GM12875 (cell line): ENCODE measurements at regions not wholly inside any gene's neighbourhood (a gene's known extent, or its start where the extent isn't known, plus 50 kb on each side); places are given as distances from the start of the nearest gene placed in this dataset.

Source experiments
- H3K4me3 ChIP-seq: one replicate; pipeline ENCODE4 v1.5.1; 2011; ENCODE audit warnings: low read depth, low read length, control low read depth
- TF ChIP-seq, protein P1 (sequence below): IDR thresholded peaks from 2 replicates; pipeline ENCODE4 v1.5.1; 2011; ENCODE audit warnings: low read depth, mild to moderate bottlenecking, control low read depth, inconsistent platforms, low read length, moderate library complexity, borderline replicate concordance; ENCODE audit not compliant: insufficient read depth

DNA sequence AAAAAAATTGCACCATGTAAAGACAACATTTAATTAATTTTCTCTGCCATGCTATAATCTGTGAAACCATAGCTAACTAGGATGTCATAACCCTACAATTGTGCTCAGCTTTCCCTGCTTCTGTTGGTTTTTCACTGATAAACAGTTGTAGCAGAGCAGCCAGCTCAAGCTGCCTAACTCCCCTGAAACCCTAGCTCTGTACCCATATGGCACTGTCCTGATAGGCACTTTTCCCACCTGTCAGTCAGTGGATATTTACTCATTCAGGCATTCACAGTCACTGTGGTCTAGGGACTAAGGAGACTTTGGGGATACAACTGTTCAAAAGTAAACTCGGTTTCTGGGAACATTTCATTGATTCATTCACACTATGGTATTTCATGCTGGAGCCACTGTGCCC lies 407.0 kb downstream of the DSEL start:
- no peak overlapping the region for H3K4me3 ChIP-seq
- TF ChIP-seq, protein P1, sequence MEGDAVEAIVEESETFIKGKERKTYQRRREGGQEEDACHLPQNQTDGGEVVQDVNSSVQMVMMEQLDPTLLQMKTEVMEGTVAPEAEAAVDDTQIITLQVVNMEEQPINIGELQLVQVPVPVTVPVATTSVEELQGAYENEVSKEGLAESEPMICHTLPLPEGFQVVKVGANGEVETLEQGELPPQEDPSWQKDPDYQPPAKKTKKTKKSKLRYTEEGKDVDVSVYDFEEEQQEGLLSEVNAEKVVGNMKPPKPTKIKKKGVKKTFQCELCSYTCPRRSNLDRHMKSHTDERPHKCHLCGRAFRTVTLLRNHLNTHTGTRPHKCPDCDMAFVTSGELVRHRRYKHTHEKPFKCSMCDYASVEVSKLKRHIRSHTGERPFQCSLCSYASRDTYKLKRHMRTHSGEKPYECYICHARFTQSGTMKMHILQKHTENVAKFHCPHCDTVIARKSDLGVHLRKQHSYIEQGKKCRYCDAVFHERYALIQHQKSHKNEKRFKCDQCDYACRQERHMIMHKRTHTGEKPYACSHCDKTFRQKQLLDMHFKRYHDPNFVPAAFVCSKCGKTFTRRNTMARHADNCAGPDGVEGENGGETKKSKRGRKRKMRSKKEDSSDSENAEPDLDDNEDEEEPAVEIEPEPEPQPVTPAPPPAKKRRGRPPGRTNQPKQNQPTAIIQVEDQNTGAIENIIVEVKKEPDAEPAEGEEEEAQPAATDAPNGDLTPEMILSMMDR = no peak

DNA sequence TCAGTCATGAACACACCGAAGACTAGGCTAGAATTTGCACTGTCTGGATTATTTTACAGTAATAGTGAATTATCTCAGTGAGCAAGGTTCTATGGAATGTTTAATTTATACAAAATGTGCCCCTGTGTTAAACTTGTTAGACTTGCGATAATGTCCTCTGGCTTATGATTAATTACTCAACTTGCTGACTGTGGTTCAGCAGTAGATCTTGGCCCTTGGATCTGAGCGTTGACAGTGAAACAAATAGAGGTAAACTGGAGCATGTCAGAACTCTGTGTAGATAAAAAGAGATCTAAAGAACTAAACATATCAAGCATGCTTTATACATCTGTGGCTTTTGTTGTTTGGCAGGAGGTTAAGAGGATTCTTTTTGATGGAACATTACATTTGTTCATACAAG lies 407.6 kb downstream of the DSEL start:
- no peak overlapping the region for H3K4me3 ChIP-seq
- TF ChIP-seq, protein P1 = no peak

DNA sequence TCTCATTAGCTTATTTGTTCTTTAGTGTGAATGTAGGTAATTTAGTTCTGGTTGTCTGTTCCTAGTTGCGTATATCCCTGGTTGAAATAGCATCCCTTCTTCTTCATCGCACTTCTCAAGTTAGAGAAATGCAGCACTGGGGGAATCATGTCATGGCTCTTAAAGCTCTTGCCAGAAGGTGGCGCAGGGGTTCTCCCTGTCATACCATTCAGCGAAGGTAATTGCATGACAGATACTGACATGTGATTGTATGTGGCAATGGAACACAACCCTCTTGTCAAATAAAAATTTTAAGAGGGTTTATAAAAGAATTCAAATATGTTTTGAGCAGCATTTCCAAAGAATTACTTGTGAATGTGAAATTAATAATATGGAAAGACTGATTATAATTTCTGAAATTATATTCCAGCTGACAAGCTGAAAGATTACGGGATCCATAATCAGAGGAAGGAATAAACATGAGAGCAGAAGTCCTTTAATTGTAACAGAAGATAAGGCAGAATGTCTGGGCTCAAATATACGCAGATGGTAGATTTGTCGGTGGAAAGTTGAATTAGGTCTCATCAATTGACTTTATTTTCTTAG lies 411.7 kb downstream of the DSEL start:
- no peak overlapping the region for H3K4me3 ChIP-seq
- TF ChIP-seq, protein P1 = peak; percentile 68; the same call in 1 of the 2 replicates

- TF ChIP-seq, protein P1 = no peak
- H3K4me3 ChIP-seq = no peak overlapping the region
Measured at GRCh38 chr18:67094123-67094522, 422.4 kb downstream of the DSEL start.

- TF ChIP-seq, protein P1 = no peak
Measured at GRCh38 chr18:67092141-67092540, 424.4 kb downstream of the DSEL start.

DNA sequence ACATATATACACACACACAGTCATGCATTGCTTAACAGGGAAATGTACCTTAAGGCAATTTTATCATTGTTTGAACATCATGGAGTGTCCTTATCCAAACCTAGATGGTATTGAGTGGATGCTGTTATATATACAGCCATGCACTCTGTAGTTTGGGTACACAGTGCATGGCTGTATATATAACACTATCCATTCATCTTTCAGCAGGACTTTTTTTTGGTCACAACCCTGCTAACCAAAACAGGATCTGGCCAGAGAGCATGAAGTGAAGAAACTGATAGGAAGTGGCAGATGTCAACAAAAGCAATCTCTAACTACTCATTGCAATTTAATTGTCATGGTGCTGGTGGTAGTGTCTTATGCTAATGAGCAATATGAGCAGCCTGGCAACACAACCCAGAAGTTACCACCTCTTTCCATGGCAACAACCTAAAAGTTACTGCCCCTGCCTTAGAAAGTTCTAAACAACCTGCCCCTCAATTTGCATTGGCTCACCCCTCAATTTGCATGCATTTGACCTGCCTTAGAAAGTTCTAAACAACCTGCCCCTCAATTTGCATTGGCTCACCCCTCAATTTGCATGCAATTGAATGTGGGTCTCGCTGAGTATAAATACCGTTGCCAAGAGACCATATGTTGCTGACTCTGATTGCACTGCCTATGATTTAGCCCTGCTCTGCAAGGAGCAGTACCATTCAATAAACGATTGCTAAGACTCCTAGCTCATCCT lies 434.9 kb downstream of the DSEL start:
- TF ChIP-seq, protein P1 = no peak

More at GRCh38 chr18:67092141-67092540, 424.4 kb downstream of the DSEL start:
- H3K4me3 ChIP-seq = no peak overlapping the region

DNA sequence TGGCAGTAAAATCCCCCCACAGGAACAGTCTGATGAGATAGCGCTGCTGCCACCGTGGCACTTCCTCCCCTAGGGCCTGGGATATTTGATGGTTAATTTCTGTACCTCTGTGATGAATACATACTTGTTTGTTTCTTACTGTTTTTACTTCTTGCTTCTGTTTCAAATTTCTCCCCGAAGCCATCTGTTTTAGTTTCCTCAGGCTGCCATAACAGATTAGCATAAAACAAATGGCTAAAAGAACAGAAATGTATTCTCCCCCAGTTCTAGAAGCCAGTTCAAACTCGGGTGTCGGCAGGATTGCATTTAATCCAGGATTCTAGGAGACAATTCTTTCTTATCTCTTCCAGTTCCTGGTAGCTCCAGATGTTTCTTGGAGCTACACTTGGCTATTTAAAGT lies 435.9 kb downstream of the DSEL start:
- TF ChIP-seq, protein P1 = no peak

More for the DNA sequence above, 434.9 kb downstream of the DSEL start:
- no peak overlapping the region for H3K4me3 ChIP-seq

More for the DNA sequence above, 435.9 kb downstream of the DSEL start:
- no peak overlapping the region for H3K4me3 ChIP-seq
